DOHH2 (cell line): ENCODE measurements at regions not wholly inside any gene's neighbourhood (a gene's known extent, or its start where the extent isn't known, plus 50 kb on each side); places are given as distances from the start of the nearest gene placed in this dataset.

Experiments used
- H3F3A ChIP-seq: fragments of 200-600 bp; sonication (generic), shearing (Covaris generic); 2 replicates; pipeline ENCODE4 v1.6.0; 2016; ENCODE audit warnings: antibody characterized with exemption, mild to moderate bottlenecking; ENCODE audit not compliant: control insufficient read depth, insufficient read depth
- H3K27ac ChIP-seq: fragments of 200-600 bp; sonication (generic); 2 replicates; pipeline ENCODE4 v1.5.1; 2014; ENCODE audit warnings: low read depth, mild to moderate bottlenecking, low read length, moderate library complexity
- H3K27me3 ChIP-seq: fragments of 200-600 bp; sonication (generic); 2 replicates; pipeline ENCODE4 v1.6.1; 2014; ENCODE audit warnings: mild to moderate bottlenecking, low read length, mixed read lengths; ENCODE audit not compliant: control insufficient read depth
- H3K36me3 ChIP-seq: fragments of 200-600 bp; sonication (generic); 2 replicates; pipeline ENCODE4 v1.6.1; 2014; ENCODE audit warnings: mild to moderate bottlenecking, low read length, moderate library complexity, mixed read lengths; ENCODE audit not compliant: control insufficient read depth
- H3K4me1 ChIP-seq: fragments of 200-600 bp; sonication (generic); 2 replicates; pipeline ENCODE4 v1.6.1; 2014; ENCODE audit warnings: mild to moderate bottlenecking, low read length, mixed read lengths; ENCODE audit not compliant: control insufficient read depth
- H3K4me2 ChIP-seq: fragments of 200-600 bp; sonication (generic); 2 replicates; pipeline ENCODE4 v1.6.0; 2014; ENCODE audit warnings: mild to moderate bottlenecking, low read length, moderate library complexity
- H3K4me3 ChIP-seq: fragments of 200-600 bp; sonication (generic); 2 replicates; pipeline ENCODE4 v1.5.1; 2014; ENCODE audit warnings: mild to moderate bottlenecking, low read length, mixed read lengths
- H3K79me2 ChIP-seq: fragments of 200-600 bp; sonication (generic); 2 replicates; pipeline ENCODE4 v1.6.1; 2014; ENCODE audit warnings: mild to moderate bottlenecking, low read length, mixed read lengths; ENCODE audit not compliant: control insufficient read depth
- H3K9me2 ChIP-seq: fragments of 200-600 bp; sonication (generic); replicated peaks from 2 replicates; pipeline ENCODE4 v1.6.1; 2014; ENCODE audit warnings: mild to moderate bottlenecking, low read length, mixed read lengths; ENCODE audit not compliant: control insufficient read depth
- H3K9me3 ChIP-seq: fragments of 200-600 bp; sonication (generic); 2 replicates; pipeline ENCODE4 v1.6.1; 2014; ENCODE audit warnings: antibody characterized with exemption, low read length, mixed read lengths; ENCODE audit not compliant: control insufficient read depth, insufficient read depth
- H4K20me1 ChIP-seq: fragments of 200-600 bp; sonication (generic); 2 replicates; pipeline ENCODE4 v1.6.0; 2014; ENCODE audit warnings: low read depth, mild to moderate bottlenecking, antibody characterized with exemption, low read length, moderate library complexity; ENCODE audit not compliant: control insufficient read depth, insufficient read depth
- CTCF ChIP-seq: fragments of 200-600 bp; sonication (generic); IDR thresholded peaks from one replicate; pipeline ENCODE4 v1.5.1; 2014; ENCODE audit warnings: antibody characterized with exemption, mild to moderate bottlenecking, low read depth, low read length; ENCODE audit not compliant: poor library complexity, severe bottlenecking
- EZH2phosphoT487 ChIP-seq: fragments of 200-600 bp; sonication (generic); IDR thresholded peaks from 2 replicates; pipeline ENCODE4 v1.6.1; 2017; ENCODE audit warnings: borderline replicate concordance, mild to moderate bottlenecking, antibody characterized with exemption, low read length, moderate library complexity, mixed read lengths

GRCh38 chr2:60221098-60221497, 332.4 kb downstream of the BCL11A start:
- no peaks in the 10 kb centered on the region for H3K36me3 ChIP-seq
- no peaks in the 10 kb centered on the region for H3K79me2 ChIP-seq
- no peaks in the 10 kb centered on the region for H3K27me3 ChIP-seq
- no peaks in the 10 kb centered on the region for H3K9me2 ChIP-seq
- H3F3A ChIP-seq: no peaks in the 10 kb centered on the region
- no peaks in the 10 kb centered on the region for H3K4me1 ChIP-seq
- no peak overlapping the region for H3K4me2 ChIP-seq
- TF ChIP-seq EZH2phosphoT487: no peak
- no peak for TF ChIP-seq CTCF
- no peaks in the 10 kb centered on the region for H3K9me3 ChIP-seq
- H3K4me3 ChIP-seq: no peak overlapping the region
- no peak overlapping the region for H3K27ac ChIP-seq
- no peaks in the 10 kb centered on the region for H4K20me1 ChIP-seq

DNA sequence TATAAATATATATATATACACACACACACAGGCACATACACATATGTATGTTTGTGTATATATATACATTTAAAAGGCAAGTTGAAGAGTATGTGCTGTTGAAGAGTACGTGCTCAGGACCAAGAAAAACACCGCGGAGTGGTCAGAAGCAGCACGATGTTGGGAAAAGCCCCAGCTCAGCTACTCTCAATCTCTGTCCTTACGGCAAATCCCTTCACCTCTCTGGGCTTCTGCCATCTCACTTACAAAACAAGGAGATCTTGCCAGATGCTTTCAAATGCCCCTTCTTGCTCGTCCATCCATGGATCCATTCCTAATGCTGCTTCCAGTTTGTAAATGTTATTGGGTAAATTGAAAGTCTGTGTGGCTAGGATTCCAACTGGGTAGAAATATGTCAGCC, 333.9 kb downstream of the BCL11A start:
- Histone ChIP-seq H3K4me3 (no peak overlapping the region), H3F3A (no peaks in the 10 kb centered on the region), H3K4me2 (no peak overlapping the region), H3K27ac (no peak overlapping the region), H4K20me1 (no peaks in the 10 kb centered on the region), H3K79me2 (no peaks in the 10 kb centered on the region), H3K36me3 (no peaks in the 10 kb centered on the region), H3K9me2 (no peaks in the 10 kb centered on the region), H3K27me3 (no peaks in the 10 kb centered on the region), H3K9me3 (no peaks in the 10 kb centered on the region), H3K4me1 (no peaks in the 10 kb centered on the region)
- TF ChIP-seq EZH2phosphoT487 (no peak), CTCF (no peak)

- Histone ChIP-seq H4K20me1 (no peaks in the 10 kb centered on the region), H3K79me2 (no peaks in the 10 kb centered on the region), H3K4me1 (no peaks in the 10 kb centered on the region), H3F3A (no peaks in the 10 kb centered on the region), H3K36me3 (no peaks in the 10 kb centered on the region), H3K4me2 (no peak overlapping the region), H3K27ac (no peak overlapping the region), H3K27me3 (no peaks in the 10 kb centered on the region), H3K9me2 (no peaks in the 10 kb centered on the region), H3K4me3 (no peak overlapping the region), H3K9me3 (no peaks in the 10 kb centered on the region)
- TF ChIP-seq EZH2phosphoT487 (no peak), CTCF (no peak)
Observed at GRCh38 chr2:60216452-60216995, 336.9 kb downstream of the BCL11A start.

- Histone ChIP-seq H3K9me3 (no peaks in the 10 kb centered on the region), H3K27ac (no peak overlapping the region), H3K4me2 (no peak overlapping the region), H3K9me2 (no peaks in the 10 kb centered on the region), H3K27me3 (no peaks in the 10 kb centered on the region), H3K4me1 (no peaks in the 10 kb centered on the region), H3F3A (no peaks in the 10 kb centered on the region), H3K4me3 (no peak overlapping the region), H4K20me1 (no peaks in the 10 kb centered on the region), H3K79me2 (no peaks in the 10 kb centered on the region), H3K36me3 (no peaks in the 10 kb centered on the region)
- TF ChIP-seq CTCF: no peak
- no peak for TF ChIP-seq EZH2phosphoT487
Observed at GRCh38 chr2:60215386-60215901, 338.0 kb downstream of the BCL11A start.
